ENCODE measurements at regions not wholly inside any gene's neighbourhood (a gene's known extent, or its start where the extent isn't known, plus 50 kb on each side); places are given as distances from the start of the nearest gene placed in this dataset.
"Not testable (repeated sequence)": the region's sequence is repeated elsewhere in the genome, so short reads cannot be mapped to it uniquely, and the experiment has no call there.

DNA sequence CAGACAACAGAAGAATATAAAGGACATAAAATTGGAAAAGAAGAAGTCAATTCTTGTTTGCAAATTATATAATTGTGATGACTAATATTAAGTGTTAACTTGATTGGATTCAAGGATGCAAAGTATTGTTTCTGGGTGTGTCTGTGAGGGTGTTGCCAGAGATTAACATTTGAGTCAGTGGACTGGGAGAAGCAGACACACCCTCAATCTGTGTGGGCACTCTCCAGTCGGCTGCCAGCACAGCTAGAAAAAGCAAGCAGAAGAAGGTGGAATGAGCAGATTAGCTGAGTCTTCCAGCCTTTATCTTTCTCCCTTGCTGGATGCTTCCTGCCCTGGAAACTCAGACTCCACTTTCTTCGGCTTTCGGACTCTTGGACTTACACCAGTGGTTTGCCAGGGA, 51.7 kb downstream of the UBE2NL start:
- DNase-seq (ENCODE audit: low read depth) = no peak

DNA sequence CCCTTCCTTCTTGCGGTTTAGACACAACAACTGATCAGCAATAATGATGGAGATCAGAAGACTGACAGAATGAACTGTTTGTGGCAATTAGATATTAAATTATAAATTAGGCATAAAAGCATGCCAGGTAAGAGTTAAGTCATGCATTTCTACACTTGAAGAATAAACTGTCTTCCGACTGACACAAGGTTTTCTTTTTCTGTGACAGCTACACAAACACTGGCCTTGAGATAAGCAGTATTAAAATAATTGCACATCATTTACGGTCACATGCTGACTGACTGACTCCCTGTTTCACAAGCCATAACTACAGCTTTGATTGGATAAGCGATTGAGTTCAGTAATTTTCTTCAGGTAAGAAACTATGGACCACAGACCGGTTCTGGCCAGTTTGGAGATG, 56.2 kb downstream of the UBE2NL start:
- no peak for DNase-seq (ENCODE audit: low read depth)

- DNase-seq (ENCODE audit: low read depth) = no peak
Measured at GRCh38 chrX:143945171-143945570, 61.3 kb downstream of the UBE2NL start.

DNA sequence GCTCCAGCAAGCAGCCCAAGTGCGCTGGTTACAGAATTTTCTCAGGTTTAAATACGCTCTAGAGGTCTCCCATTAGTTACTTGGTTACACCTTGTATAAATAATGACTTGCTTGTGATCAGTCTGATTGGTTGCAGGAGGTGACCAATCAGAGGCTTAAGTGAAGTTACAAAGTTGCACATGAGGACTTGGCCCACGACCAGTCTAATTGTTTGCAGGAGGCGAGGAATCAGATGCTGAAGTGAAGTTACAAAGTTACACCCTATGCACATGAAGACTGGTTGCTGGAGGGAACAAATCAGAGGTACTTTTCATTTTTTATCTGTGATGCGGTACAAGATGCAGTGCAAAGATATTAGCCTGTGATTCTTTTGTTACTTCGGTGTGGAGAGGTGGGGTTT, 80.7 kb downstream of the UBE2NL start:
- no peak for DNase-seq (ENCODE audit: low read depth)

- DNase-seq (ENCODE audit: low read depth) = peak; percentile 49
Measured at GRCh38 chrX:143988356-143988755, 104.5 kb downstream of the UBE2NL start.

- peak; percentile 90 for DNase-seq (ENCODE audit: low read depth)
Measured at GRCh38 chrX:143994206-143994605, 110.3 kb downstream of the UBE2NL start.

GRCh38 chrX:143998261-143998660, 114.4 kb downstream of the UBE2NL start:
- no peak for DNase-seq (ENCODE audit: low read depth)

DNA sequence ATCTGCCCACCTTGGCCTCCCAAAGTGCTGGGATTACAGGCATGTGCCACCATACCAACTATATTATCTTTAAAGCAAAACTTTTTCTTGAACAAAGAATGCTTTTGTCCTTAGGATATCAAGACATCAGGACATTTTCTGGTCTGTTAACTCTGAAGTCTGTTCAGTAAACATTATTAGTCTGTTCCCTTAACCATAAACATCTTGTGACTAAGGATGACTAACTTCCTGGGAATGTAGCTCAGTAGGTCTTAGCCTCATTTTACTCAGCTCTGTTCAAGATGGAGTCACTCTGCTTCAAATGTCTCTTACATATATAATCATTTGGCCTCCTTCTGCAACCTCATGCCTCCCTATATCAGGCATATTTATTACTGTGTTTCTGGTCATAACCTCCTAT, 122.9 kb downstream of the UBE2NL start:
- peak; percentile 98 for DNase-seq (ENCODE audit: low read depth)

GRCh38 chrX:144040793-144041192, 156.9 kb downstream of the UBE2NL start:
- DNase-seq (ENCODE audit: low read depth) = no peak

GRCh38 chrX:144042271-144042670, 158.4 kb downstream of the UBE2NL start:
- DNase-seq (ENCODE audit: low read depth) = no peak

- no peak for DNase-seq (ENCODE audit: low read depth)
Measured at GRCh38 chrX:144075432-144075831, 191.6 kb downstream of the UBE2NL start.

GRCh38 chrX:144082237-144082636, 198.4 kb downstream of the UBE2NL start:
- peak; percentile 12 for DNase-seq (ENCODE audit: low read depth)

DNA sequence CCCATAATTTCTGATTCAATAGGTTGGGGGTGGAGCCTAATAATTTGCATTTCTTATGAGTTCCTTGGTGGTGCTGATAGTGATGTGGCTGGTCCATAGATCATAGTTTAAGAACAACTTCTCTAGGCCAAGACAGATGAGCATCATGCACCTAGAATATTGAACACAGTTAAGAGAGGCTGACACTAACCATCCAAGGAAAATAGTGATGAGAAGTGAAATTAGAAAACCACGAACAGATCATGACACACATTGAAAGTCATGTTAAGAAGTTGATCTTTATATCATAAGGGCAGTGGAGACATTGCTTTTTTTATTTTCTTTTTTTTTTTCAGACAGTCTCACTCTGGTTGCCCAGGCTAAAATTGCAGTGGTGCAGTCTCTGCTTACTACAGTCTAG, 205.8 kb downstream of the UBE2NL start:
- DNase-seq (ENCODE audit: low read depth) = not testable (repeated sequence)

DNA sequence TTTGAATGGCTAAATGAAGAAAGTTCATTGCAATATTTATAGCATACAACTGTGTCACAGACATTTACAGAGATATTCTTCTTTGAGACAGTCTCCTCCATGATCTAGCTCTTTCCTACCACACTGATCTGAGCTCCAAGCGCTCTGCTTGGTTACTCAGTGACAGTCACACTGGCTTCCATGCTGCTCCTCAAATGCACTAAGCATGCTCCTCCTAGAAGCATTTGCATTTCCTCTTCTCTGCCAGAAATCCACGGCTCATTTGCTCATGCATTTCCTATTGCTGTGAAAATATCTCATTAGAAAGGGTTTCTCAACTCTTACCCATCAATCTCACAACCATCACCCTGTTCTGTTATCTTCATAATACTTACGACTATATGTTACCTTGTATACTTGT, 208.2 kb downstream of the UBE2NL start:
- DNase-seq (ENCODE audit: low read depth) = not testable (repeated sequence)

DNA sequence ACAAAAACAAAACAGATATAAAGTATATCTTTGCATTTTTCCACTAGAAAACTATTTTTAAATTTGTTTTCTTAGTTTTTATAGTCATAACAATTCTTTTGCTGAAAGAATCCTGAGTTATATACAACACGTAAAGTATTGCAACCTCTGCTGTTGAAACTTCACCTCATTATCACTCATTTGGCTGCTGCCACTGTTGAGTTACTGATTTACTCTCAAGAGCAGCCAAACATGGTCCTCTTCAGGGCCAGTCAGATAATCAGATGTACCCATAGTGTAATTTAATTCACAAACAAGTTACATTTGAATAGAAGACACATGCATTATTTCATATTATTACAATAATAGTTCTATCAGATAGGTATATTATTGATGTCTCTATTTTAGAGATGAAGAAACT, 235.6 kb downstream of the UBE2NL start:
- DNase-seq (ENCODE audit: low read depth) = not testable (repeated sequence)

GRCh38 chrX:144121566-144121965, 237.7 kb downstream of the UBE2NL start:
- DNase-seq (ENCODE audit: low read depth) = not testable (repeated sequence)

DNA sequence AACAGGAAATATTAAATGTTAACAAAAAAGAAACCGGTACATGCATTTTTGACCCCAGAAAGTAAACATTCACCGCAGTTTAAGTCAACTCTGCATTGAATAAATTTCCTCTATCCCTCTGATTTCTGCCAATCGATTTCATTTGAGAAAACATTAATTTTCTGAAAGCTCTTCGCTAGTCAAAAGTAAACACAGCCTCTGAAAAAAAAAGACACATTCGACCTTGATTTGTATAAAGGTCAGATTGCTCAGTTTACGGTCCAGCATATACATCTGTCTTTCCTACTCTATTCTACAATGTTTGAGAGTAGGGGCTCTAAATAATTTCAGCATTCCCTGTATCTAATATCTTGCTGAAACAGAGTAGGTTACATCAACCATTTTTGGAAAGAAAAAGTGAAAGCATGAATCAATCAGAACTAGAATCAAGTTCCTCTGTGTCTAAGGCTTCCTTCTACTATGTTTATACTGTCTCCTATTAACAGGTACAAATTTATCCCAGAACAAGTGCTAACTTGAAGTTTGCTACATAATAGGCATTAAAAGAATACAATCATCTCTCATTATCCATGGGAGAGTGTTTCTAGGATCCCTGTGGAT, 243.8 kb downstream of the UBE2NL start:
- DNase-seq (ENCODE audit: low read depth) = not testable (repeated sequence)

- not testable (repeated sequence) for DNase-seq (ENCODE audit: low read depth)
Measured at GRCh38 chrX:144129511-144129910, 245.6 kb downstream of the UBE2NL start.

- DNase-seq (ENCODE audit: low read depth) = not testable (repeated sequence)
Measured at GRCh38 chrX:144130507-144130906, 246.6 kb downstream of the UBE2NL start.

DNA sequence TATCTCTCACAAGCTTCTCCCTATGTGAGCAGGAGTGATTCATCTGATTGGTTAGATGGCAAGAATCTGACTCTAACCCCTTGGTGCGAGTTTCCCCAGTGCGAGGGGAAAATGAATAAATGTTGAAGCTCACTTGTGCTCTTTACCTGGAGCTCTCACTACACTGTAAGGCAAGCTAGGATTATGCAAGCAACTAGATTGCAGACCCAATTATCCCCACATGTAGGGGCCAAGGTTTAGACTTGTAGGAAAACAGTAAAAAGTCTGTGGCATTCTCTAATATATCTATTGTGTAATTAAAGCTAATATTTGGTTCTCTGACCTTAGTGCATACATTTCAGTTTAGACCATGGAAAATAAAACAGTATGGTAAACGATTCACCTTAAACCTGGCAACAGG, 247.2 kb downstream of the UBE2NL start:
- not testable (repeated sequence) for DNase-seq (ENCODE audit: low read depth)

DNA sequence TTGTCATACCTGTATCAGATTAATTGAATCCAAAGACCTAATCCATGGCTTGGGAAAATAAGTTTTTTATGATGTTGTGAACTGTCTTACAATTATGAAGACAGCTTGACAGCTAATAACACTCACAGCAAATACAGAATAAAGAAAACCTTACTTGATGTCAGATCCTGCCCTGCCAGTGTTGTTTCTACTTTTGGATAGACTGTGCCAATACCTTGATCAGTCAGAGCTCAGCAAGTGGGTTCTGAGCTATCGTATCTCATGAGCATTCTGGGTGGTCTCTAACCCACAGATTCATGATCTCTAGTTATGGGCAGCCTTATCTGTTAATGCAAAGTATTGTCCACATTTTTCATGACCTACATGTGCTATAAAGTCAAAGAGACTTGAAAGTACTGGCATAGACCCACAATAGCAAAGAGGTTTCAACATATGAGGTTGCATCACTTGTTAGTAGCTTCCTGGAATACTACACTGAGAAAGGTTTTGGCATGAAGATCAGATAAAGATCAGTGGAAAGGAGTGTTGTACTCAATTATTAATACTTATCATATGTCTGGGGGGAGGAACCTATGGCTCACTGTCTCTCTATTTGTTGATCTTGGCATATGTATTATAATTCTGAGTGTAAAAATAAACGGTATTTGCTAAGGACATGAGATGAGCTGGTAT, 250.7 kb downstream of the UBE2NL start:
- DNase-seq (ENCODE audit: low read depth) = not testable (repeated sequence)

- not testable (repeated sequence) for DNase-seq (ENCODE audit: low read depth)
Measured at GRCh38 chrX:144154474-144154873, 270.6 kb downstream of the UBE2NL start.

DNA sequence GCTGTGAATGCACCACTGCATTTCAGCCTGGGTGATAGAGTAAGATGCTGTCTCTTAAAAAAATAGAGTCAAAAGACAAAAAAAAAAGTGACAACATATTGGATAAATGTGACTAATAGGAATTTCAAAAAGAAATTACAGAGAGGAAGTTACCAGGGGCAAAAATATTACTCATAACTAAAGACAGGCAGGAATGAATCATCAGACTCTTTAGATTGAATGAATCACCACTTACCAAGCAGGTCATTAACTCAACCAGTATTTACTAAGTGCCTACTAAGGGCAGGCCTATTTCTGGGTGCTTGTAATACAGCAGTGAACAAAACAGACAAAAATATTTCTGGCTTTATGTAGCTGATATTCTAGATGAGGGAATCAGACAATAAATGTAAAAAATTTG, 301.3 kb downstream of the UBE2NL start:
- DNase-seq (ENCODE audit: low read depth) = not testable (repeated sequence)

DNA sequence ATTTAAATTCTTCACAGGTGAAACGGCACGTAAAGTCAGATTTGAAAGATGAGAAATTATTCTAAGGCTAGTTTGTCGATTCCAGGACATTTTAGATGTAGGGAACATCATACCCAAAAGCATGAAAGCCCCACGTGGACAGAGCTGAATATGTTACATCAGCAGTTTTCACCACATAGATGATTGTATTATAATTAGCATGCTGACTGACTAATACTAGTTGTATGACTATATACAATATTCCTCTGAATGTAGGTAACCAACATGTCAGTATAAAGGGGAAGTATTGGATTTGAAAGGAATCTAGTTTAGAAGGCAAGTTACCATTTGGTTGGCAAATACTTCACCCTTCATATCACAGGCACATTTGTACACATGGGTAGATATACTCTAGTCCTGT, 304.6 kb downstream of the UBE2NL start:
- DNase-seq (ENCODE audit: low read depth) = not testable (repeated sequence)

All from renal cortical epithelial cell (primary cell).